Naive thymus-derived CD8-positive, alpha-beta T cell (primary cell): ENCODE measurements at regions not wholly inside any gene's neighbourhood (a gene's known extent, or its start where the extent isn't known, plus 50 kb on each side); places are given as distances from the start of the nearest gene placed in this dataset.
"Not testable (repeated sequence)": the region's sequence is repeated elsewhere in the genome, so short reads cannot be mapped to it uniquely, and the experiment has no call there.

Experiments used
- ATAC-seq, 2 donors: fragments of 150-1000 bp; cut with Tn5 transposase in 1 of 2; sonication (Bioruptor Pico), chemical (Tn5 transposase) in 1 of 2; 1 replicate in 1 of 2; 2 replicates in 1 of 2; pipeline ENCODE4 v1.10.0; 2021; ENCODE audit warnings: mild to moderate bottlenecking in 2 of 2, moderate library complexity in 2 of 2
- POLR2A ChIA-PET: fragments of 350-600 bp; sonication (Branson Sonifier 250); formaldehyde crosslinking; loops from one replicate; lab custom pipeline; 2021; ENCODE audit warnings: antibody characterized with exemption; lab: Charles Lee
- DNase-seq, 10 donors: peaks; one replicate each; pipeline versions ENCODE4 v3.0.0 to v3.0.0-alpha.2; 2020 to 2022
- H3K27ac Mint-ChIP-seq, 10 donors: one replicate each; pipeline ENCODE4 v1.8.0; 2020 to 2022; ENCODE audit warnings: mild to moderate bottlenecking in 10 of 10, mixed read lengths in 10 of 10, moderate library complexity in 4 of 10, inconsistent platforms in 1 of 10
- H3K27me3 Mint-ChIP-seq, 5 donors: one replicate each; pipeline ENCODE4 v1.8.0; 2021 to 2022; ENCODE audit warnings: mixed read lengths in 5 of 5
- H3K36me3 Mint-ChIP-seq, 3 donors: one replicate each; pipeline ENCODE4 v1.8.0; 2020 to 2022; ENCODE audit warnings: mixed read lengths in 3 of 3, mild to moderate bottlenecking in 2 of 3, inconsistent platforms in 1 of 3
- H3K4me1 Mint-ChIP-seq, 4 donors: one replicate each; pipeline ENCODE4 v1.8.0; 2021 to 2022; ENCODE audit warnings: mixed read lengths in 4 of 4
- H3K4me3 Mint-ChIP-seq, 10 donors: one replicate each; pipeline ENCODE4 v1.8.0; 2020 to 2022; ENCODE audit warnings: mild to moderate bottlenecking in 10 of 10, mixed read lengths in 10 of 10, moderate library complexity in 6 of 10, inconsistent platforms in 1 of 10
- H3K9me3 Mint-ChIP-seq, 9 donors: one replicate each; pipeline ENCODE4 v1.8.0; 2020 to 2022; ENCODE audit warnings: mixed read lengths in 9 of 9, mild to moderate bottlenecking in 3 of 9, inconsistent platforms in 1 of 9, moderate library complexity in 1 of 9

DNA sequence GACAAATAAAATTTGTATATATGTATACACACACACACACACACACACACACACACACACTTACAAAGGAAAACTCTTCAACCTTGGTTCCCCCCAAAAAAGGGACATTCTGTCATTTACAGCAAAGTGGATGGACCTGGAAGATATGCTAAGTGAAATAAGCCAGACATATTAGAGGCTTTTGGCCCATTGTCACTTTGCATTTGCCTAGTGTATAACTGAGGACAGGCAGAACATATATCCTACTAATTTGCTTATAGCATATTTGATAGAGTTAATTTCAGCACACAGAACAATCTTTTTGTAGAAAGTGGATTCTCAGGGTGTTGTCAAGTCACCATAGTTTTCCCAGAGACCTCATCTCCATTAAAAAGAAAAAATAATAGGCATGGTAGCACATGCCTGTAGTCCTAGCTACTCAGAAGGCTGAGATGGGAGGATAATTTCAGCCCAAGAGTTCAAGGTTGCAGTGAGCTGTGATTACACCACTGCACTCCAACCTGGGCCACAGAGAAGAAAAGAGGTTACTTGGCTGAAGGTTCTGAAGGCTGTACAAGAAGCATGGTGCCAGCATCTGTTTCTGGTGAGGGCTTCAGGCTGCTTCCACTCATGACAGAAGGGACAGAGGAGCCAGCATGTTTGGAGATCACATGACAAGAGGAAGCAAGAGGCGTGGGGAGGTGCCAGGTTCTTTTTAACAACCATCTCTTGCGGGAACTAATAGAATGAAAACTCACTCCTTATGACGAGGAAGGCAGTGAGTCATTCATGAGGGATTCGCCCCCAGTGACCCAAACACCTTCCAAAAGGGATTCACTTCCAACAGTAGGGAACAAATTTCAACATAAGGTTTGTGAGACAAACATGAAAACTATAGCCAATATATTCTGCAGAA lies 135.6 kb downstream of the TMEM168 start:
- Mint-ChIP-seq H3K4me1 (no peaks in the 10 kb centered on the region), H3K9me3 (peaks cover 0 to 19% (median 5%) of the 10 kb centered on the region in 9 donors), H3K27ac (no peak overlapping the region), H3K27me3 (no peaks in the 10 kb centered on the region), H3K4me3 (no peak overlapping the region), H3K36me3 (peaks cover 0 to 2% (median 0%) of the 10 kb centered on the region in 3 donors)
- DNase-seq, result no peak
- ATAC-seq, result no peak
- POLR2A ChIA-PET, result no interaction called here

DNA sequence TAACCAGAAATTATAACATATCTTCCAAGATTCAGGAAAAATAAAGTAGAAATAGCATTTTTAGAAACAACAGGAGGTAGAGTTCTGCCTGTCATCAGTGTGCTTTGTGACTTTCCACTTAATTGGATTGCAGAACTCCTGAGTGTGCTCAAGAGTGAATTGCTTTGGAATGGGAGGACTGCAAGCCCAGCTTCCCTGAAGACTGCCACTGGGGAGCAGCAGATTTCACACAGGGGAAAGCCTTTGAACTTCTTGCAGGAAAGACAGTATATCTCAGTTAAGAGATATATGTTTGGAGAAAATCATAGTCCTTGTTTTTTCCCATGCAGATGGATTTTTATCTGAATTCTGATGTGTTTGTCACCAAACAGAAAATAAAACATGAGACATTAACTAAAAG lies 124.5 kb downstream of the TMEM168 start:
- DNase-seq (no peak), ATAC-seq (no peak)
- Mint-ChIP-seq H3K4me3 (no peak overlapping the region), H3K9me3 (peaks cover 0 to 6% (median 0%) of the 10 kb centered on the region in 9 donors), H3K27me3 (peaks cover 2 to 20% (median 7%) of the 10 kb centered on the region in 5 donors), H3K27ac (no peak overlapping the region), H3K4me1 (no peaks in the 10 kb centered on the region), H3K36me3 (no peaks in the 10 kb centered on the region)
- POLR2A ChIA-PET, result no interaction called here

DNA sequence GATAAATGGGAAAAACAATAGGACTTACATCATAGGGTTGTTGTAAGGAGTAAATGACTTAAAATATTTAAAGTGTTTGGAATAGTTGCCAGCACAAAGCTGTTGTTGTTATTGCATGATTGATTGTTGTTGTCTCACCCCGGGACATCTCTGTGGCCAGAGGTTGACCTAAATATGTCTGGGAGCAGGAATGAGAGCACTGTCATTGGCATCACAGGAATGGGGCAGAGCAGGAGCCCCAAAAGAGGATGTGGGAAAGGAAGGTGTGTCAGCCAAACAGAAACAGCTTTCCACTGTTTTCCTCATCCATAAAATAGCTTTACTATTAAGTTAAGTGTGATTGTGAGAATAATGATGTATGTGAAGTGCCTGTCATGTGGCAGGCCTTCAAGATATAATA lies 121.6 kb downstream of the TMEM168 start:
- no peak overlapping the region for H3K27ac Mint-ChIP-seq
- no peaks in the 10 kb centered on the region for H3K9me3 Mint-ChIP-seq
- no peak overlapping the region for H3K4me3 Mint-ChIP-seq
- ATAC-seq, result no peak
- peaks cover 3 to 11% (median 6%) of the 10 kb centered on the region in 5 donors for H3K27me3 Mint-ChIP-seq
- DNase-seq, result no peak
- no peaks in the 10 kb centered on the region for H3K36me3 Mint-ChIP-seq
- POLR2A ChIA-PET, result no interaction called here
- no peaks in the 10 kb centered on the region for H3K4me1 Mint-ChIP-seq

DNA sequence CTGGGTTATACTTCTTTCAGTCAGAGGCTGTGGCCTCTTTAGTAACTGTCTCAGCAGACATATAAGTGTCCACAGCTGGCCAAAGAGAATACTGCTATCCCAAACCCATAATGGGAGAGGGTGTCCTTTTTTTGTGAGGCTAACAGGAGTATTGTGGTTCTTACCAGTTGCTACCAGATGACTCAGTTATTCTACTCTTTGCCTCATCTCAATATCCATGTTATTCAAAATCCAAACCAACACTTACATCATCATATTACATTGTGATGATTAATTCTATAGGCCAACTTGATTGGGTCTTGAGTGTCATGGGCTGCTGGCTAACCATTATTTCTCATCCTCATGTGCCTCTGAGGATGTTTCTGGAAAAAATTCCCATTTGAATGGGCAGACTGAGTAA lies 120.9 kb downstream of the TMEM168 start:
- H3K9me3 Mint-ChIP-seq, result no peaks in the 10 kb centered on the region
- no peak overlapping the region for H3K27ac Mint-ChIP-seq
- DNase-seq (no peak), ATAC-seq (no peak)
- no peak overlapping the region for H3K4me3 Mint-ChIP-seq
- peaks cover 5 to 11% (median 10%) of the 10 kb centered on the region in 5 donors for H3K27me3 Mint-ChIP-seq
- POLR2A ChIA-PET, result no interaction called here
- H3K36me3 Mint-ChIP-seq, result no peaks in the 10 kb centered on the region
- H3K4me1 Mint-ChIP-seq, result no peaks in the 10 kb centered on the region

DNA sequence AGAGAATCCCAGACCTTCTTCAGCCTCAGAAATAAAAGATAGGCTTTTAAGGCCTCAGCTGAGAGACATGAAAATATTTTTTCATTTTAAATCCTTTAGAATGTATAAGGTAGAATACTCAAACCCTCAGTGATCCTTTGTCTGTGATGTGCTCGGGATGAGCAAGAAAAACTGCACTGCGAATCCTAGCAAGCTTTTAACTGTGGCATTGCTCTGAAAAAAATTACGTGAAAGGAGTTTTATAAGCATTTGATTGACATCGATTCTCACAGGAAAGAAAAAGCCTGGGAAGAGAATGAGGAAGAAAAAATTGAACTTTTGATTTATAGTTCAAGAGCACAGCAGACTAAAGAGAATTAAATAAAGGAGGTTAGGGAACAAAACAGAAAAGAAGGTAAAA lies 120.0 kb downstream of the TMEM168 start:
- Mint-ChIP-seq H3K36me3 (no peaks in the 10 kb centered on the region), H3K4me3 (no peak overlapping the region)

DNA sequence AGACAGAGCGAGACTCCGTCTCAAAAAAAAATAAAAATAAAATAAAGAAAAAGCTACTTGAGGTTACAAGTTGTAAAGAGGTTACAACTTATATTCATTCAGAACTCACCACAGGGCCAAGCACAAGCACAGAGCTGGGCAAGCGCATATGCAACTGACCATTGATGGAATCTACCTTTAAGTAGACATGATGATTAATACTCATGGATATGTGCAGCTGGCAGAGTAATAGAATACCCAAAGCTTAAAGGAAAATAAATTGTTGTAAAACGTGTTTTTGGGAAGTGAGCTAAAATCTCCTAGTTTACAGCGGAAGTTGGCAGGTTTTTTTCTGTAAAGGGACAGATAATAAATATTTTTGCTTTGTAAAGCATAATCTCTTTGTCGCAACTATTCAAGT lies 111.6 kb downstream of the TMEM168 start:
- no peak for ATAC-seq
- POLR2A ChIA-PET, result no interaction called here
- no peak for DNase-seq
- Mint-ChIP-seq H3K36me3 (no peaks in the 10 kb centered on the region), H3K27me3 (peaks cover 0 to 13% (median 2%) of the 10 kb centered on the region in 5 donors), H3K4me3 (no peak overlapping the region), H3K4me1 (no peaks in the 10 kb centered on the region), H3K9me3 (no peaks in the 10 kb centered on the region), H3K27ac (no peak overlapping the region)

More for the DNA sequence above, 120.0 kb downstream of the TMEM168 start:
- peaks cover 5 to 11% (median 10%) of the 10 kb centered on the region in 5 donors for H3K27me3 Mint-ChIP-seq
- H3K27ac Mint-ChIP-seq, result no peak overlapping the region
- POLR2A ChIA-PET, result no interaction called here
- ATAC-seq, result no peak
- no peaks in the 10 kb centered on the region for H3K4me1 Mint-ChIP-seq
- no peaks in the 10 kb centered on the region for H3K9me3 Mint-ChIP-seq
- no peak for DNase-seq

DNA sequence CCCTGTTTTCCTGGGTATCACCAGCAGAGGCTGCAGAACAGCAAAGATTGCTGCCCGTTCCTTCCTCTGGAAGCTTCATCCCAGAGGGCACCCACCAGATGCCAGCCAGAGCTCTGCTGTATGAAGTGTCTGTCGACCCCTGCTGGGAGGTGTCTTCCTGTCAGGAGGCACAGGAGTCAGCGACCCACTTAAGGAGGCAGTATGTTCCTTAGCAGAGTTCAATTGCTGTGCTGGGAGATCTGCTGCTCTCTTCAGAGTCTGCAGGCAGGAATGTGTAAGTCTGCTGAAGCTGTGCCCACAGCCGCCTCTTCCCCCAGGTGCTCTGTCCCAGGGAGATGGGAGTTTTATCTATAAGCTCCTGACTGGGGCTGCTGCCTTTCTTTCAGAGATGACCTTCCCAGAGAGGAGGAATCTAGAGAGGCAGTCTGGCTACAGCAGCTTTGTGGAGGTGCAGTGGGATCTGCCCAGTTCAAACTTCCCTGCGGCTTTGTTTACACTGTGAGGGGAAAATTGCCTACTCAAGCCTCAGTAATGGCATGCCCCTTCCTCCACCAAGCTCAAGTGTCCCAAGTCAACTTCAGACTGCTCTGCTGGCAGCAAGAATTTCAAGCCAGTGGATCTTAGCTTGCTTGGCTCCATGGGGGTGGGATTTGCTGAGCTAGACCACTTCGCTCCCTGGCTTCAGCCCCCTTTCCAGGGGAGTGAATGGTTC lies 100.6 kb downstream of the TMEM168 start:
- H3K27ac Mint-ChIP-seq, DNase-seq, POLR2A ChIA-PET, H3K4me3 Mint-ChIP-seq, ATAC-seq, H3K36me3 Mint-ChIP-seq, H3K4me1 Mint-ChIP-seq: not testable (repeated sequence)
- peaks cover 2 to 34% (median 15%) of the 10 kb centered on the region in 9 donors for H3K9me3 Mint-ChIP-seq
- peaks cover 4 to 20% (median 8%) of the 10 kb centered on the region in 5 donors for H3K27me3 Mint-ChIP-seq

DNA sequence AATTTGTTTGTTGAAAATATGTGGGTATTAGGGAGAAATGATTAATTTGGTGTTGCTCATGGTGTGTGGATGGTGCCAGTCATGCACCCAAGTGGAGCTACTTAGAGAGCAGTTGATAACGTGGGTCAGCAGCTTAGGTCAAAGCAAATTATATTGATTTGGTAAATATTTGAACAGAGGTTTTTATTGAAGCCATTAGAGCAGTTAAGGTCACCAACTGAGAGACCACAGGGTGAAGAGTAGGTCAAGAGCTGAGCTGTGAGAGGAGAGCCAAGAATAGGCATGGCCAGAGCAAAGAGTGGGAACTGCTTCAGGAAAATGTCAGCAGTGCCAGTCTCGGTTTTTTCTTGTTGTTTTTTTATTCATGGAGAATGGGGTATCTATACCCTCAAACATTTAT lies 97.9 kb downstream of the TMEM168 start:
- peaks cover 0 to 9% (median 3%) of the 10 kb centered on the region in 3 donors for H3K36me3 Mint-ChIP-seq
- peaks cover 4 to 21% (median 7%) of the 10 kb centered on the region in 5 donors for H3K27me3 Mint-ChIP-seq
- H3K27ac Mint-ChIP-seq, result no peak overlapping the region
- POLR2A ChIA-PET, result no interaction called here
- DNase-seq, result no peak
- H3K4me3 Mint-ChIP-seq, result no peak overlapping the region
- H3K9me3 Mint-ChIP-seq, result peaks cover 2 to 47% (median 16%) of the 10 kb centered on the region in 9 donors
- no peaks in the 10 kb centered on the region for H3K4me1 Mint-ChIP-seq
- ATAC-seq, result no peak

DNA sequence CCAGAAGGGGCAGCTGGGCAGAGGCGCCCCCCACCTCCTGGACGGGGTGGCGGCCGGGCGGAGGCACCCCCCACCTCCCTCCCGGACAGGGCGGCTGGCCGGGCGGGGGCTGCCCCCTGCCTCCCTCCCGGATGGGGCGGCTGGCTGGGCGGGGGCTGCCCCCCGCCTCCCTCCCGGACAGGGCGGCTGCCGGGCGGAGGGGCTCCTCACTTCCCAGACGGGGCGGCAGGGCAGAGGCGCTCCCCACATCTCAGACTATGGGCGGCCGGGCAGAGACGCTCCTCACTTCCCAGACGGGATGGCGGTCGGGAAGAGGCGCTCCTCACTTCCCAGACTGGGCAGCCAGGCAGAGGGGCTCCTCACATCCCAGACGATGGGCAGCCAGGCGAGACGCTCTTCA lies 93.0 kb downstream of the TMEM168 start:
- H3K4me1 Mint-ChIP-seq, H3K4me3 Mint-ChIP-seq, DNase-seq, H3K27ac Mint-ChIP-seq, POLR2A ChIA-PET, ATAC-seq: not testable (repeated sequence)
- Mint-ChIP-seq H3K36me3 (peaks cover 0 to 16% (median 3%) of the 10 kb centered on the region in 3 donors), H3K27me3 (peaks cover 10 to 50% (median 15%) of the 10 kb centered on the region in 5 donors), H3K9me3 (peaks cover 2 to 61% (median 19%) of the 10 kb centered on the region in 9 donors)

DNA sequence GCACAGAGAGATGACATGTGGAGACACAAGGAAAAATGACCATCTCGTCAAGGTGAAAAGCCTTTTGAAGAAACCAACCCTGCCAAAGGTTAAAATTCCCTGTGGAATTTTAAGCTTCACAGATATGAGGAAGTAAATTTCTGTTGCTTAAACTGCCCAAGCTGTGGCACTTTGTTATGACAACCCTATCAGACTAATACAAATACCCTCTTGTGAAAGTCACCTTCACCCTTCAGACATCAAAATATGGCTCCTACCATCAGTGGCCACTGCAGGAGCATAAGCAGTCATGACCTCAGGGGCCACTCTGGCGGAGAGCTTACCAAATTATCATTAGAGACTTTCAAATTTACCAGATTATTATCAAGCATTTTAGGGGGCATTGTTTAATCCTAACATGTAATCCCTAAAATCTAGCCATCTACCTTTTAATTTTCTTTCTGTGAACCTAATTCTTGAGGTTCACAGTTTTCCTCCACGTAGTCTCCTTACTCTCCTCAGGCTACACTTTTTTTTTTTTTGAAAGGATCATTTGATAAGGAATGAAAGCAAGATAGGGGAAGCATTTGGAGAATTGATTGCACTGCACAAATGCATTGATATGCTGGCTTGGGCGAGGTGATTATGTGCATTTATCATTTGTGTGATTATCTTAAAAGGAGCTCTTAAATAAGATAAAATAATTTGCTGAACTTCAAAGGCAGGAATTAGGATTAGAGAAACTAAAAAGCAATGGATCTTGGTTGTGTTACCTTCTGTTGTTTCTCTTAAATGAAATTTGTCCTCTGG lies 90.3 kb downstream of the TMEM168 start:
- Mint-ChIP-seq H3K4me1 (no peaks in the 10 kb centered on the region), H3K27me3 (peaks cover 11 to 47% (median 14%) of the 10 kb centered on the region in 5 donors), H3K9me3 (peaks cover 0 to 40% (median 10%) of the 10 kb centered on the region in 9 donors), H3K27ac (no peak overlapping the region), H3K36me3 (peaks cover 0 to 7% (median 0%) of the 10 kb centered on the region in 3 donors), H3K4me3 (no peak overlapping the region)
- ATAC-seq, result no peak
- no peak for DNase-seq
- POLR2A ChIA-PET, result no interaction called here

DNA sequence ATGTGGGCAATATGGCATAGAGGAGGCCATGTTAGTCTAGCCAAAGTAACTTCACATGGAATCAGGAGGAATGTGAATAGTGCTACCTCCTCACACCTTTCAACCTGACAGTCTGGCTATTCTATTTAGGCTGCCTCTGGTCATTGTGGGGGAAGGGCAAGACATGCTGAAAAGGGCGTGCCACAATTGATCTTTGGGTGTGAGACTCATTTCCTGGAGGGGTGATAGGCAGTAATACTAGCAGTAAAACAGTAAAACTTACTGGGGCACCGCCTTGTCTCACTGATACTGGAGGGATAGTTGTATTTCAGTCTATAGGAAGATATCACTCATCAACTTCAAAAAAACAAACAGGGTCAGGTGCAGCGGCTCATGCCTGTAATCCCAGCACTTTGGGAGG lies 88.7 kb downstream of the TMEM168 start:
- H3K4me3 Mint-ChIP-seq, result no peak overlapping the region
- DNase-seq (no peak), ATAC-seq (no peak)
- peaks cover 11 to 47% (median 14%) of the 10 kb centered on the region in 5 donors for H3K27me3 Mint-ChIP-seq
- H3K9me3 Mint-ChIP-seq, result peaks cover 0 to 25% (median 10%) of the 10 kb centered on the region in 9 donors
- POLR2A ChIA-PET, result no interaction called here
- no peaks in the 10 kb centered on the region for H3K4me1 Mint-ChIP-seq
- H3K27ac Mint-ChIP-seq, result no peak overlapping the region
- H3K36me3 Mint-ChIP-seq, result peaks cover 0 to 7% (median 0%) of the 10 kb centered on the region in 3 donors

DNA sequence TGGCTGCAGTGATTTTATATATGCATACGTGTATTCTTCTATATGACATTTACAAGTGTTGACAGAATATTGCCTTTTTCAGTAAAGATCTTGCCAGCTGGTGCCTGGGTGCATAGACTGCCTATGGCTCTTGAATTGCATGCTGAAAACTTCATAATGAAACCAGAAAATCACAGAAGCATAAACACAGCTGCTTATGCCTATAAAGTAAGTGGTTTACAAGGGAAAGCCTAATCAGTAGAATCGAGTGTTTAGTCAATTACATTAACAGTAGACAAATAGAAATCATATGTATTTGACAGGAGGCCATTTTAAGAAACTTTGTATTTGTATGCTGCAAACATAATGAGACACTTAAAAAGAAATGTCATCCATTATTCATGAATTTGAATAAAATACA lies 82.5 kb downstream of the TMEM168 start:
- H3K27ac Mint-ChIP-seq, result no peak overlapping the region
- H3K4me1 Mint-ChIP-seq, result no peaks in the 10 kb centered on the region
- ATAC-seq (no peak), DNase-seq (no peak)
- no peaks in the 10 kb centered on the region for H3K36me3 Mint-ChIP-seq
- H3K9me3 Mint-ChIP-seq, result peaks cover 0 to 10% (median 0%) of the 10 kb centered on the region in 9 donors
- no peak overlapping the region for H3K4me3 Mint-ChIP-seq
- peaks cover 0 to 17% (median 4%) of the 10 kb centered on the region in 5 donors for H3K27me3 Mint-ChIP-seq
- POLR2A ChIA-PET, result no interaction called here
